ENCODE measurements at regions not wholly inside any gene's neighbourhood (a gene's known extent, or its start where the extent isn't known, plus 50 kb on each side); places are given as distances from the start of the nearest gene placed in this dataset.

DNA sequence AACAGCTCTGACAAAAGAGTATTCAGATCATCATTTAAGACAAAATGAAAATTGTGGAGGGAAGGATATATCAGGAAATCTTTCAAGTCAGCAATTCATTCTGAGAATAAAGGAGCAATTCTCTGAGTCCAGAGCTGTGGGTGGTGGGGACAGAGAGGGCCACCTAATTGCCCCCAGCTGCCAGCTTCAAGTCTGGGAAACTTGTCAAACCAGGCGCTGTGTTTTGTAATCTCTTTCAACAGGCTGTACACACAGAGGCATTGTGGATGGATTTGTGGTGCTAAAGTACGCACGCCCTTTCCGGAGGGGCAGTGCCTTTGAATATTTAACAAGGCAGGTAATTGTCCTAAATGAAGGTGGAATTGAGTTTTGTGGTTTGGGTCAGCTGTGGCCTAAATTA lies 591.1 kb upstream of the BOD1L1 start:
- Histone ChIP-seq H3K79me1 (ENCODE audit: low read depth, low read length) (no peaks in the 10 kb centered on the region), H3K27ac (ENCODE audit: low read depth, low read length) (no peak overlapping the region), H3K79me2 (ENCODE audit: control insufficient read depth in 1 of 2, insufficient read depth in 2 of 2, low read length in 2 of 2) (no peaks in the 10 kb centered on the region), H3K9me3 (ENCODE audit: insufficient read depth in 2 of 2, low read depth in 1 of 2, low read length in 1 of 2) (0 out of 4 replicates have a peak, but pooled peaks cover 0 to under 1% of the 10 kb centered on the region in 2 experiments), H3K4me2 (ENCODE audit: insufficient read depth in 1 of 2, low read depth in 2 of 2, low read length in 2 of 2) (no peak overlapping the region), H2BK20ac (ENCODE audit: low read length) (no peak overlapping the region), H3K56ac (replicated peaks; ENCODE audit: insufficient read length, low read depth, low read length) (no peak overlapping the region), H4K91ac (replicated peaks; ENCODE audit: insufficient read length, low read length) (no peak overlapping the region), H3K4ac (replicated peaks; ENCODE audit: insufficient read length, low read depth, low read length) (no peak overlapping the region), H3K9ac (replicated peaks in 1 of 4; ENCODE audit: extremely low read depth in 1 of 4, low read depth in 3 of 4, low read length in 3 of 4) (no peak overlapping the region), H2BK5ac (ENCODE audit: low read depth, low read length) (no peak overlapping the region), H2BK12ac (ENCODE audit: low read depth, low read length) (no peak overlapping the region), H3K4me3 (ENCODE audit: extremely low read depth in 1 of 4, insufficient read depth in 2 of 4, low read depth in 3 of 4, low read length in 4 of 4) (no peak overlapping the region), H3K14ac (ENCODE audit: insufficient read length) (no peak overlapping the region), H2BK120ac (replicated peaks; ENCODE audit: low read depth, low read length) (no peak overlapping the region), H4K8ac (ENCODE audit: extremely low read depth, insufficient read depth, low read length) (no peak overlapping the region), H3K23ac (ENCODE audit: insufficient read length) (no peak overlapping the region), H4K20me1 (replicated peaks in 1 of 2; ENCODE audit: control insufficient read depth in 1 of 2, insufficient read depth in 2 of 2, low read length in 2 of 2) (no peaks in the 10 kb centered on the region), H2AFZ (ENCODE audit: low read length) (no peak overlapping the region), H2AK5ac (ENCODE audit: low read depth, low read length) (no peak overlapping the region), H4K5ac (ENCODE audit: insufficient read length, low read depth, low read length) (no peak overlapping the region), H3K23me2 (ENCODE audit: low read depth, low read length) (no peaks in the 10 kb centered on the region; the same call in 1 of the 2 replicates), H3K36me3 (ENCODE audit: control insufficient read depth in 2 of 4, insufficient read depth in 4 of 4, low read length in 3 of 4) (peaks cover 0 to under 1% (median 0%) of the 10 kb centered on the region in 4 experiments; a peak in 2 of 8 replicates), H3K4me1 (replicated peaks in 1 of 4; ENCODE audit: control insufficient read depth in 3 of 4, insufficient read depth in 4 of 4, low read length in 3 of 4) (no peaks in the 10 kb centered on the region), H2BK15ac (ENCODE audit: low read length) (no peak overlapping the region), H3K18ac (ENCODE audit: extremely low read depth, low read length) (no peak overlapping the region), H3K27me3 (replicated peaks in 1 of 4; ENCODE audit: control insufficient read depth in 3 of 4, extremely low read depth in 1 of 4, insufficient read depth in 3 of 4, low read length in 3 of 4) (no peaks in the 10 kb centered on the region)
- DNase-seq (ENCODE audit: low read depth in 1 of 2, low spot score in 2 of 2) (no peak), FAIRE-seq (no peak)
- ChIA-PET POLR2A (ENCODE audit: partially characterized antibody) (no interaction called here), CTCF (ENCODE audit: partially characterized antibody) (interaction anchor here (0.7 to 1.2 kb wide), 2 partner anchors 29 to 164 kb away, joined by 3 to 4 read pairs; no protein-coding TSS in a partner anchor)
- WGBS, 2 experiments (ENCODE audit: extremely low coverage in 1 of 2, insufficient coverage in 1 of 2, insufficient read length in 1 of 2, insufficient replicate concordance in 2 of 2, low coverage in 1 of 2, low lambda C conversion rate in 2 of 2, missing lambda C conversion rate in 1 of 2) = 97% methylated on average over 4 of the region's 4 CpGs; no CpG with 5 or more reads in 1 of the 2 experiments
- TF ChIP-seq BCL11A (IDR thresholded peaks at IDR 0.05; ENCODE audit: low read depth in 2 of 2, low read length in 2 of 2) (no peak), POLR2AphosphoS5 (IDR thresholded peaks at IDR 0.05; ENCODE audit: low read depth, low read length) (no peak), EP300 (IDR thresholded peaks at IDR 0.05; ENCODE audit: borderline replicate concordance in 1 of 2, low read depth in 2 of 2, low read length in 2 of 2) (no peak), RXRA (IDR thresholded peaks at IDR 0.05; ENCODE audit: insufficient read depth, low read depth, low read length) (no peak), CHD2 (IDR thresholded peaks at IDR 0.05; ENCODE audit: low read length) (no peak), SP1 (IDR thresholded peaks at IDR 0.05; ENCODE audit: low read depth, low read length) (no peak), CBX8 (IDR thresholded peaks at IDR 0.05; ENCODE audit: borderline replicate concordance, low read depth, low read length) (no peak), TAF1 (IDR thresholded peaks at IDR 0.05; ENCODE audit: low read depth, low read length) (no peak), EZH2 (IDR thresholded peaks at IDR 0.05; ENCODE audit: low read depth, low read length, severe bottlenecking) (no peak), SP2 (IDR thresholded peaks at IDR 0.05; ENCODE audit: low read length) (no peak), FOSL1 (IDR thresholded peaks at IDR 0.05; ENCODE audit: insufficient read depth, low read depth, low read length) (no peak), NRF1 (IDR thresholded peaks at IDR 0.05; ENCODE audit: low read depth, low read length) (no peak), TBP (IDR thresholded peaks at IDR 0.05; ENCODE audit: low read depth, low read length) (no peak), SIRT6 (IDR thresholded peaks at IDR 0.05; ENCODE audit: low read length) (no peak), JUN (IDR thresholded peaks at IDR 0.05; ENCODE audit: low read depth, low read length) (no peak)

Data from H1 (cell line).